SK-N-SH (cell line): ENCODE measurements at regions not wholly inside any gene's neighbourhood (a gene's known extent, or its start where the extent isn't known, plus 50 kb on each side); places are given as distances from the start of the nearest gene placed in this dataset.

Experiments
- CTCF ChIA-PET: fragments of 300-600, 350-600 bp; formaldehyde crosslinking; extraction: SDS; loops from one replicate; lab custom pipeline; 2021; lab: Yijun Ruan, JAX
- POLR2A ChIA-PET: fragments of 350-600 bp; sonication (Branson Sonifier 250); formaldehyde crosslinking; extraction: SDS; loops from one replicate; lab custom pipeline; 2020; ENCODE audit warnings: antibody characterized with exemption, inconsistent platforms; lab: Yijun Ruan, JAX
- DNase-seq: peaks from one replicate; pipeline ENCODE4 v3.0.0; 2012
- H2AFZ ChIP-seq: fragments of 200-600 bp; sonication (generic); 2 replicates; pipeline ENCODE4 v1.8.1; 2016; ENCODE audit warnings: antibody characterized with exemption, mild to moderate bottlenecking, low read depth
- H3F3A ChIP-seq: fragments of 200-600 bp; sonication (generic); replicated peaks from 2 replicates; pipeline ENCODE3; 2016; ENCODE audit warnings: antibody characterized with exemption, mild to moderate bottlenecking; ENCODE audit not compliant: insufficient read depth
- H3K27ac ChIP-seq, 2 experiments: fragments of 200-500 bp in 1 of 2; fragments of 200-600 bp in 1 of 2; sonication (Bioruptor generic) in 1 of 2; sonication (generic), shearing (Covaris generic) in 1 of 2; 2 replicates each; pipeline versions ENCODE4 v1.5.1 to v1.6.1; 2014 to 2016; ENCODE audit warnings: low read depth in 2 of 2, inconsistent platforms in 1 of 2, low read length in 1 of 2, mild to moderate bottlenecking in 1 of 2, mixed read lengths in 1 of 2
- H3K27me3 ChIP-seq: fragments of 200-600 bp; sonication (generic), shearing (Covaris generic); 2 replicates; pipeline ENCODE4 v1.6.1; 2016; ENCODE audit warnings: mixed run types; ENCODE audit not compliant: insufficient read depth
- H3K36me3 ChIP-seq, 2 experiments: fragments of 200-500 bp in 1 of 2; fragments of 200-600 bp in 1 of 2; sonication (Bioruptor generic) in 1 of 2; sonication (generic) in 1 of 2; replicated peaks in 1 of 2; 2 replicates each; pipeline versions ENCODE3 to v1.5.1; 2014 to 2016; ENCODE audit warnings: low read length in 1 of 2, mild to moderate bottlenecking in 1 of 2; ENCODE audit not compliant: insufficient read depth in 2 of 2, control insufficient read depth in 1 of 2
- H3K4me1 ChIP-seq, 2 experiments: fragments of 200-500 bp in 1 of 2; fragments of 200-600 bp in 1 of 2; sonication (Bioruptor generic) in 1 of 2; sonication (generic), shearing (Covaris generic) in 1 of 2; 2 replicates each; pipeline versions ENCODE4 v1.5.1 to v1.6.1; 2014 to 2016; ENCODE audit warnings: low read depth in 1 of 2, low read length in 1 of 2, mixed run types in 1 of 2; ENCODE audit not compliant: insufficient read depth in 2 of 2, control insufficient read depth in 1 of 2
- H3K4me2 ChIP-seq: fragments of 200-600 bp; sonication (generic), shearing (Covaris generic); 2 replicates; pipeline ENCODE4 v1.6.1; 2017; ENCODE audit warnings: mixed run types
- H3K4me3 ChIP-seq, 2 experiments: fragments of 200-500 bp in 1 of 2; fragments of 200-600 bp in 1 of 2; sonication (Bioruptor generic) in 1 of 2; sonication (generic), shearing (Covaris generic) in 1 of 2; 2 replicates each; pipeline versions ENCODE4 v1.5.1 to v1.8.1; 2014 to 2016; ENCODE audit warnings: low read depth in 2 of 2, inconsistent platforms in 1 of 2, low read length in 1 of 2, mild to moderate bottlenecking in 1 of 2, mixed read lengths in 1 of 2, moderate library complexity in 1 of 2
- H3K79me2 ChIP-seq: fragments of 200-600 bp; sonication (generic); 2 replicates; pipeline ENCODE4 v1.8.1; 2017; ENCODE audit warnings: mild to moderate bottlenecking; ENCODE audit not compliant: insufficient read depth
- H3K9ac ChIP-seq: fragments of 200-600 bp; sonication (generic); 2 replicates; pipeline ENCODE4 v1.6.1; 2017; ENCODE audit warnings: mixed run types
- H3K9me2 ChIP-seq: fragments of 200-600 bp; sonication (generic); 2 replicates; pipeline ENCODE4 v1.6.1; 2017; ENCODE audit warnings: mixed run types
- H3K9me3 ChIP-seq: fragments of 200-600 bp; sonication (generic); 2 replicates; pipeline ENCODE4 v1.6.1; 2017; ENCODE audit warnings: mixed run types, mild to moderate bottlenecking, moderate library complexity
- H4K20me1 ChIP-seq: fragments of 200-600 bp; sonication (generic); 2 replicates; pipeline ENCODE4 v1.6.1; 2017; ENCODE audit warnings: mild to moderate bottlenecking, mixed run types; ENCODE audit not compliant: insufficient read depth
- FOXM1 ChIP-seq: IDR thresholded peaks from 2 replicates; pipeline ENCODE4 v1.4.0; 2012; ENCODE audit warnings: low read depth, mild to moderate bottlenecking
- JUND ChIP-seq: IDR thresholded peaks from 2 replicates; pipeline ENCODE4 v1.4.0; 2012
- POLR2AphosphoS5 ChIP-seq: IDR thresholded peaks from 2 replicates; pipeline ENCODE4 v1.6.1; 2012; ENCODE audit warnings: low read depth, low read length
- RAD21 ChIP-seq: IDR thresholded peaks from 2 replicates; pipeline ENCODE4 v1.6.1; 2012; ENCODE audit warnings: mild to moderate bottlenecking, low read length
- SMC3 ChIP-seq: IDR thresholded peaks from 2 replicates; pipeline ENCODE4 v1.6.1; 2012; ENCODE audit warnings: low read depth, low read length, improper control_type of control experiment
- TAF1 ChIP-seq: IDR thresholded peaks from 2 replicates; pipeline ENCODE4 v1.6.1; 2012; ENCODE audit warnings: low read depth, mild to moderate bottlenecking, low read length, moderate library complexity, borderline replicate concordance
- TEAD4 ChIP-seq: IDR thresholded peaks from 2 replicates; pipeline ENCODE4 v1.4.0; 2012; ENCODE audit warnings: mild to moderate bottlenecking, borderline replicate concordance; ENCODE audit not compliant: insufficient read depth
- YY1 ChIP-seq: IDR thresholded peaks from 2 replicates; pipeline ENCODE4 v1.4.0; 2012; ENCODE audit warnings: low read depth, mild to moderate bottlenecking
- WGBS: methylation state at CpG from one replicate; pipeline ENCODE4 v1.1.6; 2017; ENCODE audit warnings: low lambda C conversion rate; 5-methylcytosine and 5-hydroxymethylcytosine counted together
- TF ChIP-seq, protein P1 (sequence below): IDR thresholded peaks from 2 replicates; pipeline ENCODE4 v1.6.1; 2012; ENCODE audit warnings: mild to moderate bottlenecking, low read depth, low read length, moderate library complexity
- TF ChIP-seq, protein P2 (sequence below): fragments of 200-600 bp; sonication (generic); IDR thresholded peaks from 2 replicates; pipeline ENCODE4 v1.6.1; 2017; ENCODE audit warnings: antibody characterized with exemption, mild to moderate bottlenecking, moderate library complexity

DNA sequence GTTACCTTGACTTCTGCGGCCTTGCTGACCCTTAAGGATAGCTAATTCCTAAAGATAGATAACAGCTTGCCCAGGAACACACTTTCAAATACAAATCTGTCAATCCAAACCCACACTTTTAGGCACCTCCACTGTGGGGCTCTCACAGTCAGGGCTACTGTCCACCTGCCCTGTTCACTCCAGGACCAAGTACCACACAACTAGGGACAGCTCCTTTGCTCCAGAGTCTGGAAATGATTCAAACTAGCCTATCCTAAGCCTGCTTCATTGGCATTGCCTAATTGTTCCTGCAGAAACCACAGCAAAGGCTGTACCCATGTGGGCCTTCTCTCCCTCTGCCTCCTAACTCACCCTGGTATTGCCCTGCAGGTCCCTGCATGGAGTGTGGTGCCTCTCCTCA lies 538.9 kb upstream of the IGFBP3 start:
- TF ChIP-seq, protein P1, sequence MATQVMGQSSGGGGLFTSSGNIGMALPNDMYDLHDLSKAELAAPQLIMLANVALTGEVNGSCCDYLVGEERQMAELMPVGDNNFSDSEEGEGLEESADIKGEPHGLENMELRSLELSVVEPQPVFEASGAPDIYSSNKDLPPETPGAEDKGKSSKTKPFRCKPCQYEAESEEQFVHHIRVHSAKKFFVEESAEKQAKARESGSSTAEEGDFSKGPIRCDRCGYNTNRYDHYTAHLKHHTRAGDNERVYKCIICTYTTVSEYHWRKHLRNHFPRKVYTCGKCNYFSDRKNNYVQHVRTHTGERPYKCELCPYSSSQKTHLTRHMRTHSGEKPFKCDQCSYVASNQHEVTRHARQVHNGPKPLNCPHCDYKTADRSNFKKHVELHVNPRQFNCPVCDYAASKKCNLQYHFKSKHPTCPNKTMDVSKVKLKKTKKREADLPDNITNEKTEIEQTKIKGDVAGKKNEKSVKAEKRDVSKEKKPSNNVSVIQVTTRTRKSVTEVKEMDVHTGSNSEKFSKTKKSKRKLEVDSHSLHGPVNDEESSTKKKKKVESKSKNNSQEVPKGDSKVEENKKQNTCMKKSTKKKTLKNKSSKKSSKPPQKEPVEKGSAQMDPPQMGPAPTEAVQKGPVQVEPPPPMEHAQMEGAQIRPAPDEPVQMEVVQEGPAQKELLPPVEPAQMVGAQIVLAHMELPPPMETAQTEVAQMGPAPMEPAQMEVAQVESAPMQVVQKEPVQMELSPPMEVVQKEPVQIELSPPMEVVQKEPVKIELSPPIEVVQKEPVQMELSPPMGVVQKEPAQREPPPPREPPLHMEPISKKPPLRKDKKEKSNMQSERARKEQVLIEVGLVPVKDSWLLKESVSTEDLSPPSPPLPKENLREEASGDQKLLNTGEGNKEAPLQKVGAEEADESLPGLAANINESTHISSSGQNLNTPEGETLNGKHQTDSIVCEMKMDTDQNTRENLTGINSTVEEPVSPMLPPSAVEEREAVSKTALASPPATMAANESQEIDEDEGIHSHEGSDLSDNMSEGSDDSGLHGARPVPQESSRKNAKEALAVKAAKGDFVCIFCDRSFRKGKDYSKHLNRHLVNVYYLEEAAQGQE = peak; percentile 78
- TF ChIP-seq YY1 = no peak
- H3K4me1 ChIP-seq = peaks cover 2 to 6% of the 10 kb centered on the region in 2 experiments; a peak in 1 of 4 replicates
- no peaks in the 10 kb centered on the region for H3K9me2 ChIP-seq
- peaks cover 15% of the 10 kb centered on the region for H3F3A ChIP-seq
- no peak overlapping the region for H3K9ac ChIP-seq
- no peak overlapping the region for H3K4me2 ChIP-seq
- 74% methylated on average over 1 of the region's 1 CpG for WGBS
- H3K4me3 ChIP-seq = no peak overlapping the region
- no peak overlapping the region for H3K27ac ChIP-seq
- no peaks in the 10 kb centered on the region for H3K27me3 ChIP-seq
- no peaks in the 10 kb centered on the region for H3K36me3 ChIP-seq
- H2AFZ ChIP-seq = no peak overlapping the region
- H3K79me2 ChIP-seq = no peaks in the 10 kb centered on the region
- ChIA-PET POLR2A (no interaction called here), CTCF (interaction anchor here (1.3 kb wide), 1 partner anchor 16 kb away, joined by 3 read pairs; no protein-coding TSS in a partner anchor)
- DNase-seq = no peak
- 0 out of 2 replicates have a peak, but pooled peaks cover 3% of the 10 kb centered on the region for H3K9me3 ChIP-seq
- no peaks in the 10 kb centered on the region for H4K20me1 ChIP-seq

DNA sequence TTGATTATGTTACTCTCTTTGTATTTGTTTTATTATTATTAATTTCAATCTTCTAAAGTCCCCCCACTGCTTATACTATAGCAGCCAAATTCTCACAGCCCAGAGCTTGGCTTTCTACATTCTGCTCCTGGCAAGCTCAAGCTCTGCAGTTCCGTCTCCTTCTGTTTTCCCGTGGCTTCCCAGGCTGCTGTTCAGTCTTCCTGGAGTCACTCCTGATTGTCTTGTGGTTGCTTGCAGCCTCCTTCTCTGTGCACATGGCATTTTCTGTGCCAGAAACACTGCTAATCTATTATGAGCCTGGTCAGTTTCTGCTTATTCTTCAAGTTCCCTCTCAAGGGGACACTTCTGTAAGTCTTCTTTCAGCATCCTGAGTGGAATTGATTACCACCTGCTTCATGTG lies 533.7 kb upstream of the IGFBP3 start:
- H3K4me3 ChIP-seq = no peak overlapping the region
- no peak for TF ChIP-seq JUND
- no peak for DNase-seq
- ChIA-PET POLR2A (no interaction called here), CTCF (no interaction called here)
- peaks cover 15% of the 10 kb centered on the region for H3F3A ChIP-seq
- no peak overlapping the region for H2AFZ ChIP-seq
- WGBS = 91% methylated on average over 2 of the region's 2 CpGs
- H3K9me2 ChIP-seq = no peaks in the 10 kb centered on the region
- no peak overlapping the region for H3K27ac ChIP-seq
- H3K9me3 ChIP-seq = no peaks in the 10 kb centered on the region
- no peaks in the 10 kb centered on the region for H3K36me3 ChIP-seq
- no peaks in the 10 kb centered on the region for H3K79me2 ChIP-seq
- peaks cover 2 to 6% of the 10 kb centered on the region in 2 experiments; a peak in 1 of 4 replicates for H3K4me1 ChIP-seq
- no peaks in the 10 kb centered on the region for H3K27me3 ChIP-seq
- H3K4me2 ChIP-seq = no peak overlapping the region
- H3K9ac ChIP-seq = no peak overlapping the region
- H4K20me1 ChIP-seq = no peaks in the 10 kb centered on the region

DNA sequence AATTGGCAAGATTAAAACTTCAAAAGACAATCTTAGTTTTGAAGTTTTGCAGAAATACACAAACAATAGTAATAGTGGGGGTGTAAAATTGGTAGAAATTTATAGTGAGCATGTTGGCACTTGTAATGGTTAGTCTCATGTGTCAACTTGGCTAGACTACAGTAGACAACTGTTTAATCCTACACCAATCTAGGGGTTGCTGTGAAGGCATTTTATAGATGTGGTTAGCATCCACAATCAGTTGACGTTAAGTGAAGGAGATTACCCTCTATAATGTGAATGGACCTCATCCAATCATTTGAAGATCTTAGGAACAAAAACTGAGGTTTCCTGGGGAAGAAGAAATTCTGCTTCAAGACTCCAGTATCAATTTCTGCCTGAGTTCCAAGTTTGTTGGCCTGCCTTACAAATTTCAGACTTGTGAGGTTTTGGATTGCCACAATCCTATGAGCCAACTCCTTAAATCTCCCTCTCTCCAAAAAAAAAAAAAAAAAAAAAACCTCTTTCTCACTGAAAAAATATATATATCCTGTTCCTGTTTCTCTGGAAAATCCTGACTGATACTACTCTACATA lies 531.6 kb upstream of the IGFBP3 start:
- Histone ChIP-seq H3K9me2 (no peaks in the 10 kb centered on the region), H3K27ac (no peak overlapping the region), H3K4me2 (no peak overlapping the region), H4K20me1 (no peaks in the 10 kb centered on the region), H3K9ac (no peak overlapping the region), H3K79me2 (no peaks in the 10 kb centered on the region), H3K27me3 (no peaks in the 10 kb centered on the region), H3K4me1 (peaks cover 2 to 6% of the 10 kb centered on the region in 2 experiments; a peak in 1 of 4 replicates), H3K4me3 (no peak overlapping the region), H3K36me3 (no peaks in the 10 kb centered on the region), H3F3A (peaks cover 15% of the 10 kb centered on the region), H3K9me3 (no peaks in the 10 kb centered on the region), H2AFZ (no peak overlapping the region)
- DNase-seq = no peak
- 73% methylated on average over 1 of the region's 1 CpG for WGBS
- POLR2A ChIA-PET = no interaction called here
- CTCF ChIA-PET = no interaction called here
- TF ChIP-seq, protein P2, sequence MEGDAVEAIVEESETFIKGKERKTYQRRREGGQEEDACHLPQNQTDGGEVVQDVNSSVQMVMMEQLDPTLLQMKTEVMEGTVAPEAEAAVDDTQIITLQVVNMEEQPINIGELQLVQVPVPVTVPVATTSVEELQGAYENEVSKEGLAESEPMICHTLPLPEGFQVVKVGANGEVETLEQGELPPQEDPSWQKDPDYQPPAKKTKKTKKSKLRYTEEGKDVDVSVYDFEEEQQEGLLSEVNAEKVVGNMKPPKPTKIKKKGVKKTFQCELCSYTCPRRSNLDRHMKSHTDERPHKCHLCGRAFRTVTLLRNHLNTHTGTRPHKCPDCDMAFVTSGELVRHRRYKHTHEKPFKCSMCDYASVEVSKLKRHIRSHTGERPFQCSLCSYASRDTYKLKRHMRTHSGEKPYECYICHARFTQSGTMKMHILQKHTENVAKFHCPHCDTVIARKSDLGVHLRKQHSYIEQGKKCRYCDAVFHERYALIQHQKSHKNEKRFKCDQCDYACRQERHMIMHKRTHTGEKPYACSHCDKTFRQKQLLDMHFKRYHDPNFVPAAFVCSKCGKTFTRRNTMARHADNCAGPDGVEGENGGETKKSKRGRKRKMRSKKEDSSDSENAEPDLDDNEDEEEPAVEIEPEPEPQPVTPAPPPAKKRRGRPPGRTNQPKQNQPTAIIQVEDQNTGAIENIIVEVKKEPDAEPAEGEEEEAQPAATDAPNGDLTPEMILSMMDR = no peak
- TF ChIP-seq RAD21 (no peak), SMC3 (no peak), TEAD4 (no peak), TAF1 (no peak), POLR2AphosphoS5 (no peak), FOXM1 (no peak), YY1 (no peak)
- TF ChIP-seq, protein P1 = no peak
